GM21526 (cell line): ENCODE measurements at regions not wholly inside any gene's neighbourhood (a gene's known extent, or its start where the extent isn't known, plus 50 kb on each side); places are given as distances from the start of the nearest gene placed in this dataset.

Experiments used
- ATAC-seq: cut with Tn5 transposase; IDR thresholded peaks from one replicate; pipeline ENCODE4 v1.9.1; 2021; ENCODE audit warnings: moderate library complexity; ENCODE audit not compliant: unreplicated experiment, low FRiP score

DNA sequence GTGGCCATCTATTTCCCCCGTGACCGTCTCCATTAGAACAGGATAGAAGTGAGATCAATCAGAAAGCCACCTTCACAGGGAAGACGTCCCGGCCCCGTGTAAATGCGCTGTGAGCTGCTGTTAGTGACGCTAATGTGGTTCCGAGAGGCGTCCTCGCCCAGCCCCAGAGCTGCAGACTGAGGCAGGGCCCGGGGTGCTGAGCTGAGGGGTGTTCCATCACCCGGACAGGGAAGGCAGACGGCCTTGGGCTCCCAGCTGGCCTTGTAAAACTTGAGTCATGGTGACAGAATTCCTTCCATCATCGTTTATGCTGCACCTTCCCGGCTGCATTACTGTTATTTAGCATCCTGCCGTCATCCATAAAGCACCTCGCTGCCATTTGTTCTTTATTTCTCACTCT, 195.3 kb upstream of the CTBP2 start:
- no peak for ATAC-seq

DNA sequence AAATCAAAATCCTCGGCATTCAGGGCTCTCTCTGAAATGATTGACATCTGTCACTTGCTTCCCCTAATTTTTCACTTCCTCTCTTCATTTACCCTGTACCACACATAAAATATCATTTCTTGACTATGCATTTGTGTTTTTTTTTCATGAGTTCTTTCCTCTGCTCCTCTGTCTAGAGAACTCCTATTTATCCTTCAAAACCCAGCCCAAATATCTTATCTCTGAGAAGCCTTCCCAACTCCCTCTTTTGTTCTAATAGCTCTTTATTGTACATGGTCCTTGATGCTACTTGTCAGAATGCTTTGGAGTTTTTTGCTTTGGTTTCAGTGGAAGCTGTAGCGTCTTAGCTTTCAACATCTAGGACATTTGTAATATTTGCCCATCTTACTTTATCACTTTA, 190.2 kb upstream of the CTBP2 start:
- ATAC-seq = no peak

DNA sequence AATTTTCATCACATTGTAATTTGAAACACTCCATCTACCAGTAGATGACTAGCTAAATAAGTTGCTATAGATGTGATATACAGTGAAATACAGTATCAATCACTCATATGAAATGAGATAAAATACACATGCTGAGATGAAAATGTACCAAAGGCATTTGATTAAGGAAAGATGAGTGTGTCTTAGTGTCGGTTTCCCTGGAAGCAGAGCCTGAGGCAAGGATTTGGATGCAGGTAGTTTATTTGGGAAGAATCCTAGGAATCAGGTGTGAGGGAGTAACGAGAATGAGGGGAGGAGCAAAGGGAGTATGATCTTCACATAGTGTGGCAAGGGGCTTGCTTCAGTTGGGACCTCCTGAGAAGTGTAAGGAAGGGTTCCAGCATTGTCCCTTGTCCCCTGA, 188.2 kb upstream of the CTBP2 start:
- ATAC-seq = no peak

DNA sequence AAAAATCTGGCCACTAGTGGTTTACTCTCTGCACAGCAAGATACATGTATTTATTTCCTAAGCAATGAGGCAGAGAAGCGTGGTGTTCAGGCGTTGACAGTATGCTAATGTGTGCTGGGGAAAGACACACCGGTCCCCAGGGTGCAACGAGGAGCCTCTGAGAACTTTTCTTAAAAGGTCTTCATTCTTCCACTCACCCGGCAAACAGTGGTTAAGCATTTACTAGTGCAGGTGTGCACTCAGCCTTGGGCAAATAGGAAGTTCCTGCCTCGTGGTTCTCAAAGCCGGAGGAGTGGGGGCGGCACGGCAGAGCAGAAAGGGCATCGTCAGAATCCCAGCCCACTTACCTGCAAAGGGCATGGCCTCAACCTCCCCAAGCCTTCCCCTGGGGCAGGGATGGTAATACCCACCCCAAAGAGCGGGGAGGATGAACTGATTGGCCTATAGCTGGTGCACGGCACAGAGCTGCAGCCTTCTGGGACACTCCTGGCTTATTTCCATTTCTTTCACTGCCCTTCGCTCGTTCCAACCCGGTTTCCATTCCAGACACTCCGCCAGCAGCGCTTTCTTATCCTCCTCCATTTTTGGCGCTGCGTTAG, 184.3 kb upstream of the CTBP2 start:
- no peak for ATAC-seq

DNA sequence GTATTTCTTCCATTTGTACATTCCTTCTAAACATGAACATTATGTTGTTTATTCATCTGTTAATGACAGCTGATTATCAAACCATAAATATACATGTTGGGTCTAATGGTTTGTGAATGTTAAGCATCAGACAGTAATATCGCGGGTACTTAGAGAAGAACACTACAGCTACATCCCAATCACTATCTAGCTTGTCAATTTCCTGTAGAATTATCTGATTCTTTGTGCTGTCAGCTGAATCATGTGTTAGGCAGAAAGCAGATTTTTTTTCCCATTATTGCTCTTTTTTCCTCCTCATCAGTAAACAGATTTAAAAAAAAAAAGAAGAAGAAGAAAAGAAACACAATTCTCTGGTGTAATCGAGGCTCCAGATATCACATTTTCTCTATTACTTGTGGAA, 183.6 kb upstream of the CTBP2 start:
- ATAC-seq = no peak

DNA sequence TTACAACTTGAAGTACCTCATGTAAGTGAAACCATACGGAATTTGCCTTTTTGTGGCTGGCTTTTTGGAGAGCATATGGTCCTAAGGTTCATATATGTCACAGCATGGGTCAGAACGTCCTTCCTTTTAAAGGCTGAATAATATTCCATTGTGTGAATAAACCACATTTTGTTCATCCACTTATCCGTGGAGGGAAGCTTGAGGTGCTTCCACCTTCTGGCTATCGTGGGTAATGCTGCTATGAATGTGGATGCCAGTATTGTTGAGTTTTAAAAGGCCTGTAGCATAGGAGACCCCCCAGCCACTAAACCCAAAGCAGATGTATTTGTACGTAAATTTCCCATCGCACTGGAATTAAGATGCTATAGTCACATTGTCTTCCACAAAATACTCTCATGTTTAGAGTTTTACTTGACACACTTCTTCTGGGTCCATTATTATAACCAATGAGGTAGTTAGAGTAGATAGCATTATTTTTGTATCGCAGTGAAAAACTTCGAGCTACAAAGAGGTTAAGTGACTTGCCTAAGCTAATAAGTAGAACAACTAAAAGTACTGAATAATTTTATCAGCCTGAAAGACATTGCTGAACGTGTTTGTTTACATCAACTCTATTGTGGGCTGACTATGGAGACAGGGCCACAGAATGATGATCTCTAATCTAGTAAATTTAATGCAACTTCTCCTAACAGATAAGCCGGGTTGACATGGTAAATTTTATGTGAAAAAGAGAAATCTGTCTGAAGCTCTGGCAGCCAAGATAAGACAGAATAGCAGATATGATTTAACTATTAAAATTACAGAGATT, 183.0 kb upstream of the CTBP2 start:
- no peak for ATAC-seq

DNA sequence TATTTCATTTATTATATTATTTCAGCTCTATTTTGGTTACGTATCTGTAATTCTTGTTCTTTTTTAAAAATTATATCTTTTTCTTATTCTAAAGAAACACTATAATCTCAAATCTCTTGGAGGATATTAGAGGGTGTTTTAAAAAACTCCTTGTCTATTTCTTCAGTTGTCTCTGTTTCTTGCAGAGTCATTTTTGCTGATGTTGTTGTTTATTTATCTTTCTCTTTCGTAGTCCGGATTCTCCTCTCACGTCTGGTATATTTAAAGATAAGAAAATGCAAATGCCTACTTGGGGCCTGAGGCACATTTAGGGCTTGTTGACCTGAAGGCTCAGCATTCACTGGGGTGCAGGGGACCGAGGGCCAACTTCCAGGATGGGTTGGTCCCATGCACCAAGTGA, 181.2 kb upstream of the CTBP2 start:
- no peak for ATAC-seq

DNA sequence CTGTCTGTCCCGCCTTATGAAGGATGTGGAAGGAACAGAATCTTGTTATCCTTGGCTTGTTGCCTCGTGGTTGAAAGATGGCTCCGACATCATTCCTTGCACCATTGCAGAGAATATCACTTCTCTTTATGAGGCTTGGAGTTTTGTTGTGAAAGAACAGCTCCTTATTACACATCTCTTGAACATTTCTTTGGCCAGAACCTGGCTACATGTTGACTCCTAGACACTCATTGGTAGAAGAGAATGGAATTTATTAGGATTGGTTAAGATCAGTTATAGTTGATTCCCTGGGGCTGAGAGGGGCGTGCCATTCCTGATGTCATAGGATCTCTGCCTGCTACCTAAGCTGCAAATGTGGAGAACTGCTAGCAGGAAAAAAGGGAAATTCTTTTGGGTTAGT, 180.5 kb upstream of the CTBP2 start:
- ATAC-seq = no peak

DNA sequence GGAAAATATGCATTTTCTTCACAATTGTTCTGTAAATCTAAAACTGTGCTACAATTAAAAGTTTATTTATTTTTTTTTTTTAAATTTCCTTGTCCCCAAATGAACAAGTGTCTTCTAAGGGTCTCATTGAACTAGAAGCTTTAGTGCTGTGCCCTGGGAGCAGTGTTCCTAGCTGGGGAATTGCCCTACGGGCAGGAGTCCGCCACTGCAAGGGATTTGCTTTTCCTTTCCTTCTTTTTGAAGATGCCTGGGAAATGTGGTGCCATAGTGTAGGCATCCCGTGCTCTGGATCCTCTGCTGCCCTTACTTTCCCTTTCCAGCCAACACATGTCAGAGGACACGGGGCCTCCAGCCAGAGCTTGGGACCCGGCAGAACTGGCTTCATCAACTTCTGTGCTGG, 177.1 kb upstream of the CTBP2 start:
- no peak for ATAC-seq

DNA sequence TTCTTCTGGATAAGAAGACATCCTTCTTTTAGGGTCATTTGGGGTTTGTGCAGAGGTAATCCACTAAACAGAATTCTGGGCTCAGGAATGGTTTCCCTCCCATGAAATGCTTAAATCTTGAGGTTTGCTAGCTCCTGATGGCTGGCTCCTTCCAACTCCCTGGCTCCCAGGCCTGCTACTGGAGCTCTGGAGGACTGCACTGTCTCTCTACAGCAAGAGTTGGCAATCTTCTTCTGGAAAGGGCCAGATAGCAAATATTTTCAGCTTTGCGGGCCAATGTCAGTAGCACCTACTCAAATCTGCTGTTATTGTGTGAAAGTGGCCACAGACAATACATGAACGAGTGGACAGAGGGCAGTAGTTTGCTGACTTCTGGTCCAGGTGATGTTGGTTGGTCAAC, 174.2 kb upstream of the CTBP2 start:
- no peak for ATAC-seq

DNA sequence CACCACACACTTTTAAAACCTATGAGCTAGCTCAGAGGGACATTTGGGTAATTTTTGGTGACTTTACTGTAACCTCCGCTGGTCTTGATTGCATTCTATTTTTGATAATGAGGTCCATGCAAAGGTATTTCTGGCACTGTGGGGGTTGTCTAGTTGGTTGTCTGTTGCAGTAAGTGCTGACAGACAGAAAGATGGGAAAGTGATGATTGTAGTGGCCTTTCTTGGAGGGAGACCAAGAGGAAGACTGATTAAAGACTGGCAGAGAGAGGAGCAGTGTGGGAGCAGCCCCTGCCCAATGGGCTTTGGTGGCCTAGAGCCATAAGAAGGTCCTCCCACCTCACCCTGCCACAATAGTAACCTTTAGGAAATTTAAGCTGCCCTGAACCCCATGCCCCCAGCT, 173.4 kb upstream of the CTBP2 start:
- no peak for ATAC-seq

DNA sequence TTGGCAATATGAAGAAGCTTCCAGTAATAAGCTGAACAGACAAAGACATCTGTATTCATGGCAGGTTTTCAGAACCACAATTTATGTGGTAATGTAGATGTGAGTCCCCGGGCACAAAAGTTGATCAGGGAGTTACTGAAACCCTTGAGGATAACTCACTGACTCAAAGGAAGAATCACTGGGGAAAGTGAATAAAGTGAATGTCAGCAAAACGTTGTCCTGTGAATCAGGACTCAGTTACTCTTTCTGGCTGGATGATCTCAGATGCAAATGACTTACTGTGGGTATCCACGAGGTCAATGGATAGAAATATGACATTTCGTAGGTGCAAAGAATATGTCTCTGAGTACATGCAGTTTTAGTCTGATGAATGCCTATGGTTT, 172.8 kb upstream of the CTBP2 start:
- no peak for ATAC-seq

DNA sequence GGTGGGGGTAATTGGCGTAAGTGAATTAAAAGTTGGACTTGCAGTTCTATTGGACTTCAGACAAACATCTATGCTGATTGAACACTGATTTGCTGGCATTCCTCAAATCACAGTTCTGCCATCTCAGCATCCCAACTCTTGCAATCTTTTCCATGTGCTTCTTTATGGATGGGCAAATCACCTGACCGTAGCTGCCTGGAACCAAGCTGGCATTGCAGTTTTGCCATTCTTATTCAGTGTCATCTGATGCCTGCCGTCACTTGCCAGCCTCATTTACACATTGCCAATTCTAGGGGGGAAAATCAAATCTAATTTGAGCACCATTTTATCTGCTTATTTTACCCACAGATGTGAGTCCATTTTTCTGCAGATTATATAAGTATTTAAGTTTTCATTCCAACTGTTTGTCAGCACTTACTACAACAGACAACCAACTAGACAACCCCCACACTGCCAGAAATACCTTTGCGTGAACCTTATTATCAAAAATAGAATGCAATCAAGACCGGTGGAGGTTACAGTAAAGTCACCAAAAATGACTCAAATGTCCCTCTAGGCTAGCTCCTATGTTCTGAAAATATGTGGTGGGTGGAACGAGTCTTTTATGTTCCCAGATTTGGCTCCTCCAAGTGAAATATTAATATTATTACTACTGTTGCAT, 172.3 kb upstream of the CTBP2 start:
- no peak for ATAC-seq

DNA sequence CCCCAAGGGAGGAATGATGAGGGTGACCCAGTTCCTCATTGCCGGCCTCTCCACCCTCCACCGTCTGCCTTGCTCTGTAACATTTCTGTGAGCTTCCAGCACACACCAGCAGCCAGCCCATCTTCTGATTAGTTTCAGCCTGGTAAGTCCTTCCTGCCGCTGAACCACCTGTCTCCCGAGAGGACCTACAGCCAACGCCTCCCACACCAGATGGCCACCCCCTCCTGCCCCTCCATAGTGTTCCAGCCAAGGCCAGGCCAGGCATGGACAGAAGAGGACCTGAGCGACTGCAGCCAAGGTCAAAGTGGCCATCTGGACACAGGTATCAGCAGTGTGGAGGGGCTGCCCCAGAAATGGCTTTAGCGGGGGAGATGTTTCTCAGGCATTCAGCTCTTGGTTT, 170.7 kb upstream of the CTBP2 start:
- no peak for ATAC-seq

DNA sequence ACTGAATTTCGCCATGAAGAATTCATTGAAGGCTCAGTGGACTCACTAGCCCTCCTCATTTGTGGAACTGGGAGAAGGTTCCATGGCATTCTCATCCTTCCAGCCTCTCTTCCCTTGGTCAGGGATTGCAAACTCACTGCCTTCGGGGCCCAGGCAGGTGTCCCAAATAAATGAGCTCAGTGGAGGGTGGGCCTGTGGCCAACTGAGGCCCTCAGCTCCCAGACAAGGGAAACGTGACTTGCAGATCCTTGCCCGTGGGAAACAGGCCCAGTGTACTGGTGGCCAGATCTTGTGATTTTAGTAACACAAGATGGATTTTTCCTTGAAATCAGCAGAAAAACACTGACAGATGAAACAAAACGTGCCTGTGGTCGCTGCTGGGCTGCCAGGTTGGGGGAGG, 168.7 kb upstream of the CTBP2 start:
- ATAC-seq = no peak

DNA sequence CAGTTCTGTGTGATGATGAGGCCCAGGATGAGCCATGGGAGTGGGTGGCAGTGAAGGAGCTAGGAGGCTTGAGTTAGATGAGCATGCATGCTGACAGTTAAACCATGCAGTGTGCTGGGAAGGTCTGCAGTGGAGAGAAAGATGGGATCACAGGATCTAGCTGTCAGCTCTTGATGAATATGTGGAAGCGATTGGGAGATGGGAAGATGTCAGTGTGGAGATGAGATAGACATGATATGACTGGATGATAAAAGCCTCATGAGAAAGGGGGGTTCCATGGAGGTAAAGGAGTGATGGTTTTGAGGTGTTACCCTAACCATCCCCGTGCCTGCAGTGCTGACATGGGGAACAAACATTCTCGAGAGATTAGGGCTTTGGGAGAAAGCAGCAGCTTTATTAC, 165.0 kb upstream of the CTBP2 start:
- no peak for ATAC-seq

DNA sequence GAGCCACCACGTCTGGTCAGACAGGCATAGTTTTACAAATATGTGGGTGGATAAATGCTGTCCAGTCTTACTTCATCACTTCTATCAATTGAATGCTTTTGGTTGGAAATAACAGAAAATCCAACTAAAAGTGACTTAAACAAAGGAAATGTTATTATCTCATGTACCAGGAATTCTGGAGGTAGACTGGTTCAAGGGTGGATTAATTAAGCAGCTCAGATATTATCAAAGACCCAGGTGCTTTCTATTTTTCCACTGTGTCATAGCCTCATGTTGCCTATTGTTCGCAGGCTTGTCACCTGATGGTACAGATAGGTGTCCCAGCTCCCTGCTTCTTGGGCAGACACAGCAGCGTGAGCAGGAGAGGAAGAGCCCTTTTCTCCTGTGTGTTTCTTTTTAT, 156.1 kb upstream of the CTBP2 start:
- ATAC-seq = no peak

DNA sequence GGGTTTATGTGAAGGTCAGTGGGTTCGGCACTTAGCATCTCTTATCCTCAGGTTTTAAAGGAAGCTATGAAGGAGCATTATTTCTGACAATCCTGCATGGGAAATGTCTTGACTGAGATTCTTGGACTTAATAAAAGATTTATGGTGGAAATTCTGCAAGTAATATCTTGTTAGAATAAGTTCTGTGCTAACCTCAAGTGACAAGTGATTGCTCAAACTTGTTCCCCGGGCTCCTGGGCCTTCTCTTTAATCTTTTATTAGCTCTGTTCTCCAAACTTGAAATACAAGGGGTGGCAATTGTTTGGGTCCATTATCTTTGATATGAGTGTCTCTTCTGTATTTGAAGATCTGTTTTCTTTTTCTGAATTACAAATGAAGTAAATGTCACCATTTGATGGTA, 140.6 kb upstream of the CTBP2 start:
- ATAC-seq = no peak

DNA sequence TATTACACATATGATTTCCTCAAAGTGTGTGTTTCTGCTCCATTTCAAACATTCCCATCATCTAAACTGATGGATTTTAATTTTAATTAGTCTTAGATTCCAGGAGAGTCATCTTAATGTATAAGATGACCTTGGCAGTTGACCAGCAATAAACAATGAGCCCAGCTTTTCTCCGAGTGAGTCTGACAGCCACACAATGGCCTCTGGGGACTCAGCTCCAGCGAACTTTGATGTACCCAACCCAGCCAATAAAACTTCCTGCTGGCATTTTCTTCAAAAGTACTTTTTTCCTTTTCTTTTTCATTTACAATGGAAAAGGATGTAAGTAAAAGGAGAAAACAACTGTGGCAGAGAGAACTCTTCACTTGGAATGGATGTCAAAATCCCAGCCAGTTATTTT, 139.1 kb upstream of the CTBP2 start:
- no peak for ATAC-seq

DNA sequence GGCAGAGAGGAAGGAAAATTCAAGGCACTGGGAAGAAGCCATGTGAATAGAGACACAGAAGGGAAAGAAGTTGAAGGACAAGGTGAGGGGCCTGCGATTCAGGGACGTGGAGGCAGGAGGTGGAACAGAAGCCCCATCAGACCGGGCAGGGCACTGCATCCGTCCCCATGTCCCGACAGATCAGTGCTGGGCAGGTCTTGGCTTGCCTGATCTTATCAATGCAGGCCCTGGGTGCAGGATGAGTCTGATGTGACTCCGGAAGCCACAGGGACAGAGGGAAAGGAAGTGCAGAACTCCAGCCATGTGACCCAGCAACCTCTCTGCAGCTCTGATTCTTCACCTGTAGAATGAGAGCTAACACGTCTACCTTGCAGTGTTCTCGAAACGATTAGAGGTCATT, 136.2 kb upstream of the CTBP2 start:
- ATAC-seq = no peak

DNA sequence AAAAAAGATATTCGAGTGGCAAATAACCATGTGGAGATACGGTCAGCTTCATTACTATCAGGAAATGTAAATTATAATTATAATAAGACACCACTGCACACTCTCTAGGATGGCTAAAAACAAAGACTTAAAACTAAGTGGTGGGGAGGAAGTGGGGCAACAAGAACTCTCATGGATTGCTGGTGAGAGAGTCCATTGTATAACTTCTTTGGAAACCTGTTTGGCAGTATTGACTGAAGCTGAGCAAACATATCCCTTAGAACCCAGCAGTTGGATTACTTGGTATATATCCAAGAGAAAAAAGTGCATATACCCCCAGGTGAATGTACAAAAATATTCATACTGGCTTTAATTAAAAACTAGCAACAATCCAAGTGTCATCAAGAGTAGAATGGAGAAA, 133.7 kb upstream of the CTBP2 start:
- ATAC-seq = no peak

DNA sequence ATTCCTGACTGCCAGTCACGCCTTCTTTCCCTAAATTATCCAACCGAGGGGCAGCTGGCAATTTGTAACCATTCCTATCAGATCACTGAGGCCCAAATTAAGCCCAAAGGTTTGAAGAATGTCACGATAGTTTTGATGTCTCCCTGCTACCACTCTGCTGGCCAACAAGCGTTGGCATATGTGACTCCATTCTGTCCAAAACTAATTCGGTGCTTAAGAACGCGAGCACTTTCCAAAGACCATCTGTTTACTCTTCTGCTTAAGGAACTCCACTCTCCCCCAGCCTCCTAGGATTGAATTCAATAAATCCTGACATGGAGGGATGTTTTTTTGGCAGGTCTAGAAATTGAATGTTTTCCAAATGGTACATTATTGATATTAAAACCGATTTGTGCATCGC, 131.5 kb upstream of the CTBP2 start:
- no peak for ATAC-seq
